NCI-H526 treated with DMSO at 0.1 percent for 48 hours (cell line): ENCODE measurements at regions not wholly inside any gene's neighbourhood (a gene's known extent, or its start where the extent isn't known, plus 50 kb on each side); places are given as distances from the start of the nearest gene placed in this dataset.
"Not testable (repeated sequence)": the region's sequence is repeated elsewhere in the genome, so short reads cannot be mapped to it uniquely, and the experiment has no call there.

Experiments used
- DNase-seq: peaks from one replicate; lab custom pipeline; 2025; lab: John Stamatoyannopoulos, UW

- DNase-seq: no peak
Observed at GRCh38 chr7:131961054-131961680, 404.7 kb upstream of the PODXL start.

GRCh38 chr7:131959106-131959812 is 402.8 kb upstream of the PODXL start:
- no peak for DNase-seq

GRCh38 chr7:131957338-131958020 is 401.1 kb upstream of the PODXL start:
- no peak for DNase-seq

GRCh38 chr7:131956864-131957263 is 400.4 kb upstream of the PODXL start:
- no peak for DNase-seq

- DNase-seq: no peak
Observed at GRCh38 chr7:131955679-131956078, 399.3 kb upstream of the PODXL start.

- DNase-seq: no peak
Observed at GRCh38 chr7:131953184-131953583, 396.8 kb upstream of the PODXL start.

- no peak for DNase-seq
Observed at GRCh38 chr7:131952365-131952764, 395.9 kb upstream of the PODXL start.

GRCh38 chr7:131950758-131951157 is 394.3 kb upstream of the PODXL start:
- no peak for DNase-seq

GRCh38 chr7:131949659-131950058 is 393.2 kb upstream of the PODXL start:
- DNase-seq: no peak

- DNase-seq: no peak
Observed at GRCh38 chr7:131948434-131949053, 392.1 kb upstream of the PODXL start.

- no peak for DNase-seq
Observed at GRCh38 chr7:131947661-131948060, 391.2 kb upstream of the PODXL start.

- no peak for DNase-seq
Observed at GRCh38 chr7:131945957-131946544, 389.6 kb upstream of the PODXL start.

GRCh38 chr7:131945313-131945911 is 389.0 kb upstream of the PODXL start:
- peak; percentile 18 for DNase-seq

GRCh38 chr7:131944556-131945069 is 388.2 kb upstream of the PODXL start:
- no peak for DNase-seq

- DNase-seq: no peak
Observed at GRCh38 chr7:131943646-131944045, 387.2 kb upstream of the PODXL start.

GRCh38 chr7:131943211-131943610 is 386.8 kb upstream of the PODXL start:
- DNase-seq: no peak

- DNase-seq: no peak
Observed at GRCh38 chr7:131942287-131943150, 386.1 kb upstream of the PODXL start.

GRCh38 chr7:131941291-131941690 is 384.9 kb upstream of the PODXL start:
- DNase-seq: no peak

- no peak for DNase-seq
Observed at GRCh38 chr7:131940621-131941165, 384.3 kb upstream of the PODXL start.

- DNase-seq: not testable (repeated sequence)
Observed at GRCh38 chr7:131938788-131939187, 382.4 kb upstream of the PODXL start.
